ENCODE measurements at regions not wholly inside any gene's neighbourhood (a gene's known extent, or its start where the extent isn't known, plus 50 kb on each side); places are given as distances from the start of the nearest gene placed in this dataset.

GRCh38 chr7:67309764-67310549 lies 313.3 kb downstream of the TYW1 start:
- TF ChIP-seq, protein P1, sequence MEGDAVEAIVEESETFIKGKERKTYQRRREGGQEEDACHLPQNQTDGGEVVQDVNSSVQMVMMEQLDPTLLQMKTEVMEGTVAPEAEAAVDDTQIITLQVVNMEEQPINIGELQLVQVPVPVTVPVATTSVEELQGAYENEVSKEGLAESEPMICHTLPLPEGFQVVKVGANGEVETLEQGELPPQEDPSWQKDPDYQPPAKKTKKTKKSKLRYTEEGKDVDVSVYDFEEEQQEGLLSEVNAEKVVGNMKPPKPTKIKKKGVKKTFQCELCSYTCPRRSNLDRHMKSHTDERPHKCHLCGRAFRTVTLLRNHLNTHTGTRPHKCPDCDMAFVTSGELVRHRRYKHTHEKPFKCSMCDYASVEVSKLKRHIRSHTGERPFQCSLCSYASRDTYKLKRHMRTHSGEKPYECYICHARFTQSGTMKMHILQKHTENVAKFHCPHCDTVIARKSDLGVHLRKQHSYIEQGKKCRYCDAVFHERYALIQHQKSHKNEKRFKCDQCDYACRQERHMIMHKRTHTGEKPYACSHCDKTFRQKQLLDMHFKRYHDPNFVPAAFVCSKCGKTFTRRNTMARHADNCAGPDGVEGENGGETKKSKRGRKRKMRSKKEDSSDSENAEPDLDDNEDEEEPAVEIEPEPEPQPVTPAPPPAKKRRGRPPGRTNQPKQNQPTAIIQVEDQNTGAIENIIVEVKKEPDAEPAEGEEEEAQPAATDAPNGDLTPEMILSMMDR (conservative IDR thresholded peaks at IDR 0.05), result no peak
- TF ChIP-seq ZFX (IDR thresholded peaks at IDR 0.05), result no peak

All from C4-2B (cell line).